ENCODE measurements at regions not wholly inside any gene's neighbourhood (a gene's known extent, or its start where the extent isn't known, plus 50 kb on each side); places are given as distances from the start of the nearest gene placed in this dataset.
"Not testable (repeated sequence)": the region's sequence is repeated elsewhere in the genome, so short reads cannot be mapped to it uniquely, and the experiment has no call there.

GRCh38 chr3:66836363-66837152, 161.5 kb upstream of the KBTBD8 start:
- DNase-seq (ENCODE audit: low read depth in 2 of 3, low spot score in 2 of 3) = no peak

GRCh38 chr3:66838704-66839103, 159.4 kb upstream of the KBTBD8 start:
- no peak for DNase-seq (ENCODE audit: low read depth in 2 of 3, low spot score in 2 of 3)

- DNase-seq (ENCODE audit: low read depth in 2 of 3, low spot score in 2 of 3) = no peak
Measured at GRCh38 chr3:66839508-66839907, 158.6 kb upstream of the KBTBD8 start.

- DNase-seq (ENCODE audit: low read depth in 2 of 3, low spot score in 2 of 3) = not testable (repeated sequence)
Measured at GRCh38 chr3:66842761-66843464, 155.2 kb upstream of the KBTBD8 start.

DNA sequence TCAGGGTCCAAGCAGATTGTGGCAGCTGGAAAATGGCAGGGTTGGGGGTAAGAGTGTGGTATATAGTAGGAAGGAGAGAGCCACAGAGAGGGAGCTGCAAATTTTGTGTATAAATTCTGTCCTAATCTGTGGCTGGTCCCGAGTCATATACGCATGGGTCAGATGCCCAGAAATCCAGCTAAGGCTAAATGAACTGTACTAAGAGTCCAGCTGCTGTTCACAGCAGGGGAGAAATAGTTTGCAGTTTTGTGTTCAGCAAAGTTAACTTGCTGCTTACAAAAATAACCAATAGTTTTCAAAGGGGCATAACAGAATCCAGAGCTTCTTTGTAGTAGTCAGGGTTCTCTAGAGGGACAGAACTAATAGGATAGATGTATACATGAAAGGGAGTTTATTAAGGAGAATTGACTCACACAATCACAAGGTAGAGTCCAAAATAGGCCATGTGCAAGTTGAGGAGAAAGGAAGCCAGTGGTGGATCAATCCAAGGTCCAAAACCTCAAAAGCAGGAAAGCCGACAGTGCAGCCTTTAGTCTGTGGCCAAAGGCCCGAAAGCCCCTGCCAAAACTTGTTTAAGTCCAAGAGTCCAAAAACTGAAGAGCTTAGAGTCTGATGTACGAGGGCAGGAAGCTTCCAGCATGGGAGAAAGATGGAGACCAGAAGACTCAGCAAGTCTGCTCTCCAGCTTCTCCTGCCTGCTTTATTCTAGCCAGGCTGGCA, 146.1 kb upstream of the KBTBD8 start:
- DNase-seq (ENCODE audit: low read depth in 2 of 3, low spot score in 2 of 3) = no peak

DNA sequence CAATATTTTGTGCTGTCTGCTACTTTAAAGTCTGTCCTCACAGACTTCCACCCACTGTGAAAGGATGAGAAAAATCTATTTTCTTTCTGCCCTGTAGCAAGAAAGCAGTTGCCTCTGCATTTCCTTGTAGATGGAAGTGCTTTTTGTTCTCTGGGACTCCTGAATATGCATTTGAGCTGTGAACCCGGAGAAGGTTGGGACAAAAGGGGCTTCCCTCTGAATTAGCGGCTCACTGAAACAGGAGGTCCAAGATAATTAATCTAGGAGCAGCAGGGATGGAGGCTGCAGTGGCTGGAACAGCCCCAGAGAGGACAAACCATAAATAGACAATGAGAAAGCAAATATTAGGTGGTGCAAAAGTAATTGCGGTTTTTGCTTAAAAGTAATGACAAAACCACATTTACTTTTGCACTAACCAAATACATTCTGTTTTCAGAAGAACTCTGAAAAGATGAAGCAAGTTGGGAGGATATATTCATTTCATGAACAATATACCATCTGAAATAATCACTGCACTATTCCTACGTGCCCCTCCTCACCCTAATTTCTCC, 143.4 kb upstream of the KBTBD8 start:
- DNase-seq (ENCODE audit: low read depth in 2 of 3, low spot score in 2 of 3) = no peak

- no peak for DNase-seq (ENCODE audit: low read depth in 2 of 3, low spot score in 2 of 3)
Measured at GRCh38 chr3:66856533-66856932, 141.6 kb upstream of the KBTBD8 start.

- no peak for DNase-seq (ENCODE audit: low read depth in 2 of 3, low spot score in 2 of 3)
Measured at GRCh38 chr3:66858656-66859381, 139.3 kb upstream of the KBTBD8 start.

DNA sequence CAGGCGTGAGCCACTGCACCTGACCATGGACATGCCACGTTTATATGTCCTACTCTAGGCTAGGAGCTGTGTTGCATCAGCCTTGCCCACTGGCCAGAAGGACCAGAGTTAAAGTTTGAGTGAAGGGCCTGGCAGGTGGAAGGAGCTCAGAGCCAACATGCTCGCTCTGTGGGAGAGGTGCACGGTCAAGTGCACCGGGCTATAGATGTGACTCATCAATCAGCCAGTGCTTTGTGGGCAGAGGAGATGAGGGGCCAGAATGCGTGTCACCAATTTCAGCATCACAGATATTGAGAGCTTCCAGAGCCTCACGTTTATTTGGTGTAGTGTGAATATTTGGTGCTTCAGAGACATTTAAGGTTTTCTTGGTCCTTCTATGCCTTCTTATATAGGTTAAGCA, 137.3 kb upstream of the KBTBD8 start:
- no peak for DNase-seq (ENCODE audit: low read depth in 2 of 3, low spot score in 2 of 3)

DNA sequence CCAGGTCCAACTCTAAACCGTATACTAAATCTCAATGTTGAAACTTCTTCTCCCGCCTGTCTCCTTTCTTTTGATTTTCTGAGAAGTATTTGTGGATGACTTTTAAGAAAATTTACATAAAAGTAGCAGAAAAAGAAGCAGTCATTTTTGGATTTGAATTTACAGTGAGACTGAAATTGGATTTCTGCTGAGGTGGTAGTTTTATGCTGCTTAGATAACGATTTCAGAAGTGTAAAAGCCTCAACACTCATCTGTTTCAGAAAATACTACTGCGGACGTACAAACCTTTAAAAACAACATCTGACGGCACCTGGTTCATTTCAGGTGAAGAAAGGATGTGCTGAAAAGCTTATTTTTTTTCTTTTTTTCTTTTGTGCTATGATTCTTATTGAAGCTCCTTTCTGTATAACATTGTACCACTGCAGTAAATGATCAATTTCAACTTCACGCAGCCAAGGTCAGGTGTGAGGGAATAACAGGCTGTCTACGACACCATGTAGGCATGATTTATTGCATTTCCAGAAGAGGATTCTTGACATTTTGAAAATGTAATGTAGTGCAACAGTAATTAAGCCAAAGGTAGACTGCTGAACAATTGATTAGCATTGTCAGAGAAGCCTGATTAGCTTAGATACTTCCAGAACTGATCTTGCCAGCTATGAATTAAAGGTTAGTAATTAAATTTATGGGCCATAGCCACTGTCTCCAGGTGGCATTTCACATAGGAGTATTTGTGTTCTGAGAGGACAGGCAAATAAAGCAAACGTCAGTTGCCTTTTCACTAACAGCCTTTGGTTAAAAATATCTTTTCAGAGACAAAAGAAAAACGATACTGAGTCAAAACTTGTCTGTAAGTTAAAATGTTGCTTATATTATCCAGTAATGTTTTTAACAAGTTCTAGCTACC, 134.6 kb upstream of the KBTBD8 start:
- no peak for DNase-seq (ENCODE audit: low read depth in 2 of 3, low spot score in 2 of 3)

- DNase-seq (ENCODE audit: low read depth in 2 of 3, low spot score in 2 of 3) = no peak
Measured at GRCh38 chr3:66884659-66885058, 113.4 kb upstream of the KBTBD8 start.

- no peak for DNase-seq (ENCODE audit: low read depth in 2 of 3, low spot score in 2 of 3)
Measured at GRCh38 chr3:66885326-66886000, 112.6 kb upstream of the KBTBD8 start.

DNA sequence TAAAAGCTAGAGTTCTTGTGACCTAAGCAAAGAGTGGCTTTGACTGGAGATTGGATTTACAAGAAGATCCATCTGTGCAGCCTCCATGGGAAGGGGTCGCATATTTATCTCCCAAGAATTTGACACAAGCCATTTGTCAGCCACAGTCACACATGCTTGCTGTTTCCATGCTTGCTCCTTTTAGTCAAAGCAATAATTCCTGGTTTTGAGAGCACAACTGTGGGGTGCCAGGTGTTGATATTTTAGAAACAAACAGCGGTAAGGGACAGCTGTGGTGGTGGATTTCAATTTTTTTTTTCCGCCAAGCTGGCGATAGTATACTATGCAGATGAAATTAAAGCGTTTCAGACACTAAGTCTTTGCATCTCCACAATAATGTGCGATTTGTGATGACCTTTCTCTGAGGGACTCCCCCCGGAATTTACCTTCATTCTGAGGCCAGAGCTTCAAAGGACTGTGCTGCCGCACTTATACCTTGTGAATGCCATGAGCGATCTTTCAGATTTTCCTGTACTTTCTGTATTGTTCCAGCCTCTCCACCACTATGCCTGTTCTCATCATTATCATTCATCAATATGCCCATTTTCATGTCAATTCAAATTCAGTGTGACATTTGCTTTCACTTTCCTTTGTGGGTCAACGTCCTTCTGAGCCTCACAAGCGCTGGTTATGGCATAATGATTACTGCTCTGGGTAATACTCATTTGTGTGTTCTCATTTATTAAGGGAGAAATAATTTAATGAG, 108.2 kb upstream of the KBTBD8 start:
- no peak for DNase-seq (ENCODE audit: low read depth in 2 of 3, low spot score in 2 of 3)

- DNase-seq (ENCODE audit: low read depth in 2 of 3, low spot score in 2 of 3) = no peak
Measured at GRCh38 chr3:66898155-66898554, 100.0 kb upstream of the KBTBD8 start.

DNA sequence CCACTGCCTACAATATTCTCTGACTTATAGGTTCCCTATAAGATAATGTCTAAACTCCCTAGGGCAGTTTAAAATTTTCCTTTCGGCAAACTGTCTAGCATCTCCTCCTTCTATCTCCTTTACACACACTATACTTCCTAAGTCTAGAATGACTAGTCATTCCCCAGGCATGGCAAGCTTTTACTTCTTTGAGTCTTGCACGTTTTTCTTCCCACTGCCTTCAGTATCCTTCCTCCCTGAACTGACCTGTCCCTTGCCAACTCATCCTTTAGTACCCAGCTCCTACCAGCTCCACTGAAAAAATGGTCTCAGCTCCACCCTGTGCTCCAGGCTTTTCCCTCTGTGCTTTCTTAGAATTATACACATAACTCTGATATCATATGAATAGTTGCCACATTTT, 93.8 kb upstream of the KBTBD8 start:
- DNase-seq (ENCODE audit: low read depth in 2 of 3, low spot score in 2 of 3) = no peak

- no peak for DNase-seq (ENCODE audit: low read depth in 2 of 3, low spot score in 2 of 3)
Measured at GRCh38 chr3:66904831-66905493, 93.1 kb upstream of the KBTBD8 start.

DNA sequence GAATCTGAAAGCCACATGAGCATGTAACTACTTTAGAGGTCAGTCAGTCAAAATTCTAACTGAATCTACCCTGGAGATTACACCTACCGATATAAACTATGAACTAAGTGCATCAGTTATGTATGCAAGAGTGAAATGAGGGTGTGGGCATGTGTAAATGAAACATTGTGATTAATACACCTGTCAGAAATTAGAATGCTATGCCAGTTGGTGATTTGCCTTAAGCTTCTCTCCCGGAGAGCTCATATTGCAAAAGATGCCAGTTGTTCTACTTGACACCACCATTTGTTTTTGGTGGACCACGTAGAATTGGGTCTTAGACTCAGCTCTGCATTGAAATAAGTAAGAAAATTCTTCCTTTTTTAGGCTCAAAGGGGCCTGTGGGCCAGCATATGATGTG, 91.0 kb upstream of the KBTBD8 start:
- DNase-seq (ENCODE audit: low read depth in 2 of 3, low spot score in 2 of 3) = no peak
